Retinal pigment epithelial cell (primary cell): ENCODE measurements at regions not wholly inside any gene's neighbourhood (a gene's known extent, or its start where the extent isn't known, plus 50 kb on each side); places are given as distances from the start of the nearest gene placed in this dataset.
"Not testable (repeated sequence)": the region's sequence is repeated elsewhere in the genome, so short reads cannot be mapped to it uniquely, and the experiment has no call there.

Source experiments
- DNase-seq: peaks from one replicate; pipeline ENCODE4 v3.0.0-alpha.2; 2010; ENCODE audit warnings: low read depth
- H3K4me3 ChIP-seq: 2 replicates; pipeline ENCODE4 v1.5.1; 2011; ENCODE audit warnings: mild to moderate bottlenecking, low read length, control low read depth, moderate library complexity
- TF ChIP-seq, protein P1 (sequence below): conservative IDR thresholded peaks from 2 replicates; pipeline ENCODE4 v1.5.1; 2011; ENCODE audit warnings: low read depth, low read length, control low read depth, inconsistent platforms

DNA sequence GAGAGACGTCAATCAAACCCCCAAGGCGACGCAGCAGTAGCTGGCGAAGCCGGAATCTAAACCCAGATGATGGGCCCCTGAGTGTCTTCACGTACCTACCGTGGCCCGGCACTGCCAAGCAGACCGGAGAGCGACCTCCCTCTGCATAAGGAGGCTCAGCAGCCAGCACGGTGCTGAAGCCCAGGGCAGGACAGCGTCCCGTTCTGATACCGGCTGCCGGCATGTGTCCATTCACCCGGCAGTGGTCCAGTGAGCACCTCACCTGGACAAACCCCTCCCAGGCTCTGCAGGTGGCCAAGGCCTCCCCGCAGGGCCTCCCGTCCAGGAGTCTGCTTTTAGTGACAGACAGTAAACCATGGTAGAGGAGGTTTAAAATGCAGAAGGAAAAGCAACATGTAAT lies 142.0 kb downstream of the BRD1 start:
- H3K4me3 ChIP-seq: no peak overlapping the region
- TF ChIP-seq, protein P1, sequence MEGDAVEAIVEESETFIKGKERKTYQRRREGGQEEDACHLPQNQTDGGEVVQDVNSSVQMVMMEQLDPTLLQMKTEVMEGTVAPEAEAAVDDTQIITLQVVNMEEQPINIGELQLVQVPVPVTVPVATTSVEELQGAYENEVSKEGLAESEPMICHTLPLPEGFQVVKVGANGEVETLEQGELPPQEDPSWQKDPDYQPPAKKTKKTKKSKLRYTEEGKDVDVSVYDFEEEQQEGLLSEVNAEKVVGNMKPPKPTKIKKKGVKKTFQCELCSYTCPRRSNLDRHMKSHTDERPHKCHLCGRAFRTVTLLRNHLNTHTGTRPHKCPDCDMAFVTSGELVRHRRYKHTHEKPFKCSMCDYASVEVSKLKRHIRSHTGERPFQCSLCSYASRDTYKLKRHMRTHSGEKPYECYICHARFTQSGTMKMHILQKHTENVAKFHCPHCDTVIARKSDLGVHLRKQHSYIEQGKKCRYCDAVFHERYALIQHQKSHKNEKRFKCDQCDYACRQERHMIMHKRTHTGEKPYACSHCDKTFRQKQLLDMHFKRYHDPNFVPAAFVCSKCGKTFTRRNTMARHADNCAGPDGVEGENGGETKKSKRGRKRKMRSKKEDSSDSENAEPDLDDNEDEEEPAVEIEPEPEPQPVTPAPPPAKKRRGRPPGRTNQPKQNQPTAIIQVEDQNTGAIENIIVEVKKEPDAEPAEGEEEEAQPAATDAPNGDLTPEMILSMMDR: no peak
- DNase-seq: no peak

DNA sequence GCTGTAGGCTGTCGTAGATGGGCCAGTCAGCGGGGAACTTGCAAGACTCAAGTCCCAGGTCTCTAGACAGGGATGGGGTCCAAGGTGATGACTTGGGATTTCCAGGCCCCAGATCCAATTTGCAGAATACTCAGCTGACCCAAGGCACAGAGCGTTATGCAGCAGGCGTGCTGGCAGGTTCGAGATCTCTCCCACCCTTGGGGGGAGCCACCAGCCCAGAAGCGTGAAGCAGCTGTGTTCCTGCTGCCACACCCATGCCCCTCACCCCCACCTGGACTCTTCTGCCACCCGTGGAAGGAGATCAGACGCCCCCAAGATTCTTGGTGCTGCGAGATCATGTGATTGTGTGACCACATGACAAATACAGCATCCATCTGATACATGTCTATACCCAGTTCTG lies 142.6 kb downstream of the BRD1 start:
- no peak for DNase-seq
- H3K4me3 ChIP-seq: no peak overlapping the region
- TF ChIP-seq, protein P1: no peak

DNA sequence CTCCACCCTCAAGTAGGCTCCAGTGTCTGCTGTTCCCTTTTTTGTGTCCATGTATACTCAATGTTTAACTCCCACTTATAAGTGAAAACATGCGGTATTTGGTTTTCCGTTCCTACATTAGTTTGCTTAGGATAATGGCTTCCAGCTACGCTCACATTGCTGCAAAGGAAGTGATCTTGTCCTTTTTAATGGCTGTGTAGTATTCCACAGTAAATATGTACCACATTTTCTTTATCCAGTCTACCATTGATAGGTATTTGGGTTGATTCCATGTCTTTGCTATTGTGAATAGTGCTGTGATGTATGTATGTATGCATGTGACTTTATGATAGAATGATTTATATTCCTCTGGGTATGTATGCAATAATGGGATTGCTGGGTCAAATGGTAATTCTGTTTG lies 144.6 kb downstream of the BRD1 start:
- TF ChIP-seq, protein P1: no peak
- no peak for DNase-seq
- H3K4me3 ChIP-seq: no peak overlapping the region

DNA sequence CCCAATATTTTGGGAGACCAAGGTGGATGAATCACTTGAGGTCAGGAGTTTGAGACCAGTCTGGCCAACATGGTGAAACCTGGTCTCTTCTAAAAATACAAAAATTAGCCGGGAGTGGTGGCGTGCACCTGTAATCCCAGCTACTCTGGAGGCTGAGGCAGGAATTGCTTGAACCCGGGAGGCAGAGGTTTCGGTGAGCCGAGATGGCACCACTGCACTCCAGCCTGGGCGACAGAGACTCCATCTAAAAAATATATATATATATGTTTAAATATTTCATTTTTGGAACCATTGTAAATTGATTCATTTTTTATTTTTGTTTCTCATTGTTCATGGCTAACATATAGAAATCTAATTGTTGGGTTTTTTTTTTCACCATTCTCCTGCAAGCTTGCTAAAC lies 146.9 kb downstream of the BRD1 start:
- not testable (repeated sequence) for H3K4me3 ChIP-seq, DNase-seq

DNA sequence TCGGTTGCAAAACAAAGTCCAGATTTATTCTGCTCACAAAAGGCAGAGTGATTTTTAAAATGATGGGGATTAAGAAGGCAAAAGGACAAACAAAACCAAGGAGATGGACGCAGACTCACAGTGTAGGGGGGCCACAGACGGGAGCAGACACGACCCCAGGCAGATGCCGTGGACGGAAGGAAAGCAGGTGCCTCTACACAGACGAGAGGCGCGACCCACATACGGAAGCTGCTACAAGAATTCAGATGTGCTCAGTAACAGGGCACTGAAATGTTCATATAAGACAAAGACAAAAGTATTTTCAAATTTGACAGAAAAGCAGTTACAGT lies 148.9 kb downstream of the BRD1 start:
- H3K4me3 ChIP-seq: no peak overlapping the region
- DNase-seq: no peak
- TF ChIP-seq, protein P1: no peak

DNA sequence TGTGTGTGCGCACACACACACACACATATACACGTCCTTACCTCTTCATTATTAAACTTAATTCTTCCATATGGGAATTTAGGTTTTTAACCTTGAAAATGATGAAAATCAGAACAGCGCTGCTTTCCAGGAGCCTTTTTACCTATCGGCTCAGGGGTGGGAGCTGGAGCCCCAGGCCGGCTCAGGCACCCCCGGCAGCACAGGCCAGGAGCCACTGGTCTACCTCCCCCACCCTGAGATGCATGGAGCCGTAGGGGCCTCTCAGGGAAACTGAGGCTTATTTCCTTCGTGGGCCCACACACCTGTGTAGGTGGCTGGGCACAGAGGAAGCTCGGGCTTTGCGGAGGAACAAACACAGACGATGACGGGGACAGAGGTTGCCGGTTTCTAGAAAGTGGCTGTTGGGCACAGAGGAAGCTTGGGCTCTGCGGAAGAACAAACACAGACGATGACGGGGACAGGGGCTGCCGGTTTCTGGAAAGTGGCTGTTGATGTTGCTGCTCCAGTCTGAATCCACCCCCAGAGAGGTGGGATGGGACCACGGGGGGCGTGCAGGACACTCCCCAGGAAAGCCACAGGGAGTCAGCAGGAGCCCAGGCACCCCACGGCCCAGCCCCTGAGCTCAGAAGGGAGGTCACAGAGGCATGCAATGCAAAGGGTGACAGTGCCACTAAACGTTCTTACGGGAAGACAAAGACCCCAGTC lies 149.4 kb downstream of the BRD1 start:
- no peak for DNase-seq
- TF ChIP-seq, protein P1: no peak
- no peak overlapping the region for H3K4me3 ChIP-seq

DNA sequence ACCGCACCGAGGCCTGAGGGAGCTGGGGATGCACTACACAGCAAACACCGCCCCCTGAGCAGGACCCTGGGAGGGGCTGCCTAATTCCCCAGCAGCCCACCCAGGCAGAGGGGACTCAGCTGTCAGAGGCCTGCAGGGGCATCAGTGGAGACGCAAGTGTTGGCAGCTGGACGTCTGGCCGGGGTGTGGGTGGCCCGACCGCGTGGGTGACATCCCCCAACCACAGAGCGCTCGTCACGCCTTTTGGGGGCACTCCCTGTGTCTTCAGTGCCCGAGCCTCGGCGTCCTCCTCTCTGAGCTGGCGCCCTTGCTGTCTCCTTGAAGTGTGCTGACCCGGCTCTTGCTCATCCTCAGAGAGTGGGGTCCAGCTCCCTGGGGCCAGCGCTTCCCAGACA lies 150.2 kb downstream of the BRD1 start:
- no peak for DNase-seq
- no peak overlapping the region for H3K4me3 ChIP-seq
- TF ChIP-seq, protein P1: no peak
